OCI-LY3 (cell line): ENCODE measurements at regions not wholly inside any gene's neighbourhood (a gene's known extent, or its start where the extent isn't known, plus 50 kb on each side); places are given as distances from the start of the nearest gene placed in this dataset.

Experiments
- H2AFZ ChIP-seq: fragments of 200-600, 300-600 bp; shearing (Covaris generic); 2 replicates; pipeline ENCODE4 v1.6.0; 2014; ENCODE audit warnings: antibody characterized with exemption, low read depth, low read length
- H3K27ac ChIP-seq: fragments of 200-600, 300-600 bp; sonication (generic); 2 replicates; pipeline ENCODE4 v1.5.1; 2014; ENCODE audit warnings: mild to moderate bottlenecking, low read length, moderate library complexity, mixed read lengths
- H3K27me3 ChIP-seq: fragments of 200-600, 300-600 bp; sonication (generic); 2 replicates; pipeline ENCODE4 v1.6.1; 2014; ENCODE audit warnings: low read depth, low read length, mixed read lengths
- H3K36me3 ChIP-seq: fragments of 200-600, 300-600 bp; sonication (generic); replicated peaks from 2 replicates; pipeline ENCODE3; 2014; ENCODE audit warnings: low read depth, low read length, mixed read lengths
- H3K4me1 ChIP-seq: fragments of 300-600, 200-600 bp; sonication (generic); 2 replicates; pipeline ENCODE4 v1.6.1; 2014; ENCODE audit warnings: low read length, mixed read lengths
- H3K4me2 ChIP-seq: fragments of 200-600, 300-600 bp; sonication (generic); 2 replicates; pipeline ENCODE4 v1.6.1; 2014; ENCODE audit warnings: low read length, mixed read lengths
- H3K4me3 ChIP-seq: fragments of 300-600, 200-600 bp; sonication (generic); 2 replicates; pipeline ENCODE4 v1.5.1; 2014; ENCODE audit warnings: antibody characterized with exemption, mild to moderate bottlenecking, low read length, moderate library complexity
- H3K79me2 ChIP-seq: fragments of 300-600, 200-600 bp; shearing (Covaris generic); 2 replicates; pipeline ENCODE4 v1.6.1; 2014; ENCODE audit warnings: mild to moderate bottlenecking, low read length, mixed read lengths
- H3K9ac ChIP-seq: fragments of 300-600, 200-600 bp; shearing (Covaris generic); 2 replicates; pipeline ENCODE4 v1.6.0; 2014; ENCODE audit warnings: mild to moderate bottlenecking, low read length, moderate library complexity
- H3K9me3 ChIP-seq: fragments of 200-600, 300-600 bp; shearing (Covaris generic); 2 replicates; pipeline ENCODE4 v1.6.1; 2014; ENCODE audit warnings: low read length, mixed read lengths; ENCODE audit not compliant: insufficient read depth
- H4K20me1 ChIP-seq: fragments of 200-600, 300-600 bp; sonication (generic); 2 replicates; pipeline ENCODE4 v1.6.1; 2016; ENCODE audit warnings: low read length, mixed read lengths; ENCODE audit not compliant: insufficient read depth
- EZH2phosphoT487 ChIP-seq: fragments of 200-600 bp; shearing (Covaris generic); IDR thresholded peaks from 2 replicates; pipeline ENCODE4 v1.6.1; 2018; ENCODE audit warnings: antibody characterized with exemption, mixed run types, low read depth
- TF ChIP-seq, protein P1 (sequence below): fragments of 200-600, 300-600 bp; sonication (generic); IDR thresholded peaks from 2 replicates; pipeline ENCODE4 v1.5.1; 2014; ENCODE audit warnings: antibody characterized with exemption, low read length, low read depth

- no peaks in the 10 kb centered on the region for H3K79me2 ChIP-seq
- no peak overlapping the region for H3K4me3 ChIP-seq
- H3K27me3 ChIP-seq, result no peaks in the 10 kb centered on the region
- H3K27ac ChIP-seq, result no peak overlapping the region
- no peaks in the 10 kb centered on the region for H3K9me3 ChIP-seq
- no peak overlapping the region for H2AFZ ChIP-seq
- no peaks in the 10 kb centered on the region for H3K36me3 ChIP-seq
- no peaks in the 10 kb centered on the region for H4K20me1 ChIP-seq
- H3K4me1 ChIP-seq, result no peaks in the 10 kb centered on the region
- H3K4me2 ChIP-seq, result no peak overlapping the region
- no peak overlapping the region for H3K9ac ChIP-seq
- no peak for TF ChIP-seq EZH2phosphoT487
- TF ChIP-seq, protein P1, sequence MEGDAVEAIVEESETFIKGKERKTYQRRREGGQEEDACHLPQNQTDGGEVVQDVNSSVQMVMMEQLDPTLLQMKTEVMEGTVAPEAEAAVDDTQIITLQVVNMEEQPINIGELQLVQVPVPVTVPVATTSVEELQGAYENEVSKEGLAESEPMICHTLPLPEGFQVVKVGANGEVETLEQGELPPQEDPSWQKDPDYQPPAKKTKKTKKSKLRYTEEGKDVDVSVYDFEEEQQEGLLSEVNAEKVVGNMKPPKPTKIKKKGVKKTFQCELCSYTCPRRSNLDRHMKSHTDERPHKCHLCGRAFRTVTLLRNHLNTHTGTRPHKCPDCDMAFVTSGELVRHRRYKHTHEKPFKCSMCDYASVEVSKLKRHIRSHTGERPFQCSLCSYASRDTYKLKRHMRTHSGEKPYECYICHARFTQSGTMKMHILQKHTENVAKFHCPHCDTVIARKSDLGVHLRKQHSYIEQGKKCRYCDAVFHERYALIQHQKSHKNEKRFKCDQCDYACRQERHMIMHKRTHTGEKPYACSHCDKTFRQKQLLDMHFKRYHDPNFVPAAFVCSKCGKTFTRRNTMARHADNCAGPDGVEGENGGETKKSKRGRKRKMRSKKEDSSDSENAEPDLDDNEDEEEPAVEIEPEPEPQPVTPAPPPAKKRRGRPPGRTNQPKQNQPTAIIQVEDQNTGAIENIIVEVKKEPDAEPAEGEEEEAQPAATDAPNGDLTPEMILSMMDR, result no peak
Observed at GRCh38 chr22:49198705-49199084, 629.0 kb downstream of the BRD1 start.

GRCh38 chr22:49197986-49198704 is 629.5 kb downstream of the BRD1 start:
- no peaks in the 10 kb centered on the region for H3K79me2 ChIP-seq
- no peaks in the 10 kb centered on the region for H3K9me3 ChIP-seq
- H3K9ac ChIP-seq, result no peak overlapping the region
- H3K27ac ChIP-seq, result no peak overlapping the region
- H3K36me3 ChIP-seq, result no peaks in the 10 kb centered on the region
- TF ChIP-seq, protein P1, result no peak
- no peak for TF ChIP-seq EZH2phosphoT487
- no peaks in the 10 kb centered on the region for H3K4me1 ChIP-seq
- H3K27me3 ChIP-seq, result no peaks in the 10 kb centered on the region
- no peak overlapping the region for H2AFZ ChIP-seq
- no peak overlapping the region for H3K4me3 ChIP-seq
- no peaks in the 10 kb centered on the region for H4K20me1 ChIP-seq
- H3K4me2 ChIP-seq, result no peak overlapping the region

GRCh38 chr22:49197505-49197904 is 630.2 kb downstream of the BRD1 start:
- Histone ChIP-seq H4K20me1 (no peaks in the 10 kb centered on the region), H3K27me3 (no peaks in the 10 kb centered on the region), H3K79me2 (no peaks in the 10 kb centered on the region), H3K4me3 (no peak overlapping the region), H3K9ac (no peak overlapping the region), H3K27ac (no peak overlapping the region), H3K4me2 (no peak overlapping the region), H3K4me1 (no peaks in the 10 kb centered on the region), H2AFZ (no peak overlapping the region), H3K36me3 (no peaks in the 10 kb centered on the region), H3K9me3 (no peaks in the 10 kb centered on the region)
- no peak for TF ChIP-seq EZH2phosphoT487
- TF ChIP-seq, protein P1, result no peak

DNA sequence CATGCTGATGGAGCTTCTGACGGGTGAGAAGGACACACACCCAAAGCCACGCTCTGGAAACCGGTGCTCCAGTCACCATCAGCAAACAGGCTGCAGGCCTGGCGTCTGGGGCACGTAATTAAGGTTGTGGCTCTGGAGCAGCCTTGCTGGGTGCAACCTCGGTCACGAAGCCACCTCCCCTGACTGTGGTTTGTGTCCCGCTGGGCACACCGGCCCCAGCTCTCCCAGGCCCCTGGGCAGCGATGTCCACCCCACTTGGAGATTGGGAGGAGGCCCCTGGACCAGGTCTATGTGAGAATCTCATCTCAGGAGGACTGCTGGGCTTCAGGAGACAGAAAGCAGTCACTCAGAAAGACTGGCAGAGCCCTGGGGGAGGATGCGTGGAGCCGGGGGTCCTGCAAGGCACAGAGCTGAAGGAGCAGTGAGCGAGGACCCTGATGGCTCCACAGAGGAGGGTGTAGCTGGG is 631.6 kb downstream of the BRD1 start:
- H3K4me2 ChIP-seq, result no peak overlapping the region
- no peak for TF ChIP-seq EZH2phosphoT487
- TF ChIP-seq, protein P1, result no peak
- H3K27me3 ChIP-seq, result no peaks in the 10 kb centered on the region
- H3K9ac ChIP-seq, result no peak overlapping the region
- H3K36me3 ChIP-seq, result no peaks in the 10 kb centered on the region
- H3K27ac ChIP-seq, result no peak overlapping the region
- no peaks in the 10 kb centered on the region for H3K9me3 ChIP-seq
- H3K4me3 ChIP-seq, result no peak overlapping the region
- H3K4me1 ChIP-seq, result no peaks in the 10 kb centered on the region
- no peak overlapping the region for H2AFZ ChIP-seq
- no peaks in the 10 kb centered on the region for H4K20me1 ChIP-seq
- H3K79me2 ChIP-seq, result no peaks in the 10 kb centered on the region
